Psoas muscle (tissue), 7 donors: ENCODE measurements at regions not wholly inside any gene's neighbourhood (a gene's known extent, or its start where the extent isn't known, plus 50 kb on each side); places are given as distances from the start of the nearest gene placed in this dataset.

Experiments used
- ATAC-seq, 4 donors: fragments of 200-7000 bp; cut with Tn5 transposase; one replicate each; pipeline ENCODE4 v1.9.1; 2020; ENCODE audit warnings: moderate library complexity in 3 of 4, mild to moderate bottlenecking in 2 of 4
- DNase-seq, 2 donors: peaks; one replicate each; pipeline ENCODE4 v3.0.0-alpha.2; 2020
- H3K27ac ChIP-seq: fragments of 200-600 bp; one replicate; pipeline ENCODE4 v1.8.0; 2022
- H3K27me3 ChIP-seq, 3 donors: fragments of 200-600 bp in 1 of 3; one replicate each; pipeline versions ENCODE4 v1.6.1 to v1.8.0; 2013 to 2022; ENCODE audit warnings: low read length in 2 of 3, mild to moderate bottlenecking in 2 of 3, moderate library complexity in 1 of 3; ENCODE audit not compliant: insufficient read depth in 3 of 3
- H3K36me3 ChIP-seq, 2 donors: fragments of 200-600 bp in 1 of 2; one replicate each; pipeline versions ENCODE4 v1.6.1 to v1.8.0; 2013 to 2022; ENCODE audit warnings: low read depth in 1 of 2, mild to moderate bottlenecking in 1 of 2, moderate library complexity in 1 of 2; ENCODE audit not compliant: insufficient read depth in 1 of 2
- H3K4me1 ChIP-seq: fragments of 200-600 bp; one replicate; pipeline ENCODE4 v1.8.0; 2022
- H3K4me3 ChIP-seq: fragments of 200-600 bp; one replicate; pipeline ENCODE4 v1.8.0; 2022; ENCODE audit warnings: mild to moderate bottlenecking
- H3K9me3 ChIP-seq: fragments of 200-600 bp; one replicate; pipeline ENCODE4 v1.8.0; 2022
- CTCF ChIP-seq: fragments of 200-600 bp; IDR thresholded peaks from one replicate; pipeline ENCODE4 v1.8.0; 2022; ENCODE audit warnings: antibody characterized with exemption
- WGBS, 3 donors: extraction: QIAGEN DNeasy Blood & Tissue Kit; methylation state at CpG; one replicate each; pipeline versions ENCODE4 v1.1.6 to v1.1.7; 2013; 5-methylcytosine and 5-hydroxymethylcytosine counted together
- intact Hi-C, 2 donors: fragments of 100-400 bp; cut with DNase I; formaldehyde crosslinking; loops; one replicate each; pipeline versions ENCODE4 v1.11.0 to v1.14.2; 2022
- donor health status: healthy with polysubstance abuse.
- donor health status: DM: no; HTN: no; CAD: no; lungs with moderate emphysema.
- donor health status: Bipolar disorder and iron deficiency.
- donor health status: healthy.
- donor health status: DM: yes; HTN: yes; CAD: no.
- donor health status: DM: no; HTN: no; CAD: no.
- donor health status: DM: yes; HTN: yes; CAD: no.

GRCh38 chr2:225122583-225123486, 80.6 kb upstream of the DOCK10 start:
- TF ChIP-seq CTCF, result peak; percentile 39
- intact Hi-C loops, result loop anchor here (2.0 to 5.0 kb wide), 2 partner anchors 538 to 539 kb away; no protein-coding TSS in a partner anchor
- Histone ChIP-seq H3K9me3 (no peaks in the 10 kb centered on the region), H3K4me1 (no peaks in the 10 kb centered on the region), H3K27ac (no peak overlapping the region), H3K27me3 (no peaks in the 10 kb centered on the region), H3K4me3 (no peak overlapping the region), H3K36me3 (no peaks in the 10 kb centered on the region)
- DNase-seq (no peak), ATAC-seq (no peak)
- WGBS, 3 donors, result 74 to 77% (median 76%) methylated on average over 14 to 15 of the region's 15 CpGs

GRCh38 chr2:225122007-225122406, 79.7 kb upstream of the DOCK10 start:
- no peak for DNase-seq
- Histone ChIP-seq H3K27me3 (no peaks in the 10 kb centered on the region), H3K36me3 (no peaks in the 10 kb centered on the region), H3K4me1 (peaks cover 2% of the 10 kb centered on the region), H3K4me3 (no peak overlapping the region), H3K9me3 (no peaks in the 10 kb centered on the region), H3K27ac (no peak overlapping the region)
- TF ChIP-seq CTCF, result no peak
- ATAC-seq, result no peak
- WGBS, 3 donors, result 89 to 95% (median 91%) methylated on average over 8 of the region's 8 CpGs
- intact Hi-C loops, result loop anchor here (2.0 to 5.0 kb wide), 2 partner anchors 539 to 540 kb away; no protein-coding TSS in a partner anchor

GRCh38 chr2:225120186-225120585, 77.9 kb upstream of the DOCK10 start:
- peak in 1 of 4 donors; percentile 49 for ATAC-seq
- Histone ChIP-seq H3K9me3 (no peaks in the 10 kb centered on the region), H3K4me1 (peaks cover 4% of the 10 kb centered on the region), H3K36me3 (no peaks in the 10 kb centered on the region), H3K27ac (no peak overlapping the region), H3K4me3 (no peak overlapping the region), H3K27me3 (no peaks in the 10 kb centered on the region)
- DNase-seq, result no peak
- intact Hi-C loops, result loop anchor here in 1 of 2 donors (5.0 kb wide), 1 partner anchor 542 kb away; no protein-coding TSS in a partner anchor
- TF ChIP-seq CTCF, result no peak
- 25 to 44% (median 33%) methylated on average over 1 of the region's 1 CpG for WGBS, 3 donors

- DNase-seq (no peak), ATAC-seq (peak in 3 of 4 donors; percentile 50 to 74 (median 70))
- Histone ChIP-seq H3K27me3 (no peaks in the 10 kb centered on the region), H3K27ac (peak overlapping the region; percentile 13), H3K36me3 (no peaks in the 10 kb centered on the region), H3K9me3 (no peaks in the 10 kb centered on the region), H3K4me1 (peaks cover 4% of the 10 kb centered on the region), H3K4me3 (no peak overlapping the region)
- 23 to 38% (median 28%) methylated on average over 2 of the region's 2 CpGs for WGBS, 3 donors
- intact Hi-C loops, result no loop called here
- TF ChIP-seq CTCF, result no peak
Measured at GRCh38 chr2:225117051-225117716, 74.9 kb upstream of the DOCK10 start.
